Stimulated activated CD8-positive, alpha-beta memory T cell treated with anti-CD3 and anti-CD28 coated beads, Interleukin-4, amount 100 ng/mL, for 48 hours (primary cell): ENCODE measurements at regions not wholly inside any gene's neighbourhood (a gene's known extent, or its start where the extent isn't known, plus 50 kb on each side); places are given as distances from the start of the nearest gene placed in this dataset.

Experiments used
- DNase-seq: peaks from one replicate; pipeline ENCODE4 v3.0.0-alpha.2; 2020

DNA sequence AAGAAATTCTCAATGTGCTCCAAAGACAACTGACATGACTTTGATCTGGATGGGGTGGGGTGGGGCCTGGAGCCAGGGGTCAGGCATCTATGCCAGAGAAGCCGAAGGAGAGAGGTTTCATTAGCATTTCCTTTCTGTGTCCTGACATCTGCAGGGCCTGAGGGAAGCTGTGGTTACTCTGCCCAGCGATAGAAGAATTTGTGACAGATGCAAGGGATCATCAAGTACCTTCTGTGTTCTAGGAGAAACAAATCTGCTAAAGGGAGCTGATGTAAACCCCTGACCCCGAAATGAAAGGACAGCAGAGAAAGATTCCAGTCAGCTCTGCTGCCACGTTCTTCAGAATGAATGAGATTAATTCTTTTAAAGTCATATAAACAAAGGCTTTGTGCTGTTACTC lies 335.7 kb downstream of the PRELID2 start:
- no peak for DNase-seq

DNA sequence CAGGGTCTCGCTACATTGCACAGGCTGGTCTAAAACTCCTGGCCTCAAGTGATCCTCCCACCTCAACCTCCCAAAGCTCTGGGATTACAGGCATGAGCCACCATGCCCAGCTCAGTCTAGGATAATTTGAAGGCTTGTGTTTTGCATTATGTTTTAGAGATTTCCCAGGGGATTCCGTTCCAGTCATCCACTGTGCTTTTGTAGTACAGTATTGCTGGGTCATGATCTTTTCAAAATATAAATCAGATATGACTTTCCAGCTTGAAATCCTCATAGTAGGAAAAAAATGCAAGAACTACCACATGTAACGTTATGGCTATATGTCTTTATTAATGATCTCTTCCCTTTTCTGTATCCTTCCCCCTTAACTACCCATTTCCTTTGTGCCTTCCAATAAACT lies 338.1 kb downstream of the PRELID2 start:
- DNase-seq: no peak

DNA sequence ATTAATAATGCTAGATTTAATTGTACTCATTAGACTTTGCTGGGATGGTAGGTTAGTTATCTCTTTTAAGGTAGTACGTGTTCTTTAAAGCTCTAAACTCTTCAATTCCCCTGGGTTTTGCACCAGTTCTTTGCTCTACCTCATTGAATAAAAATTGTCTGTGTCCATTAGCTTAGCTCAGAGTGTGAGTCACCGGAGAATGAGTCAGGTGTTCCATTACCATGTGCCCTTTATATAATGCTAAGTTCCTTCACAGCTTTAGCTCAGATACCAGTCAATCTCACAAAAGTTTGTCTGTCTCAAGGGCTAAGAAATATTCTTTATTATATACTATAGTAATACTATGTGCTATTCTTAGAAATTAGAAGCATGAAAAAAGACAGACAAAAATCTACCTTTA lies 339.4 kb downstream of the PRELID2 start:
- no peak for DNase-seq

DNA sequence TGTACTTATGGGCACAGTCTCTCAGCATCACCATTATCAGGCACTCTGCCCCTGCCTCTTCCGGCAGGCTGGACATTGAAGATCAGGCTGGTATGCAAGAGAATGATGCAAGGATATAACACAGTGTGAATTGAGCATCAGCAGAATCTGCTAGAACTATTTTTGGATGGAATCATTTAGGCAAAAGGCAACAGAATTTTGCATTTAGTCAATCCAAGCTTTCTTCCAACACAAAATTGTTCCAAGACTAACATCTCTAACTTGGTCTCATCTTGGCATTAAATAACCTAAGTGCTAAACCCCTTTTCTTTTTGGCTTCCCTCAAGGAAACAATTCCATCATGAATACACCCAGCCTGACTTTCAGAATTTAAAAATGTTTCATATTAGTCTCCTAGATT lies 339.9 kb downstream of the PRELID2 start:
- DNase-seq: no peak

DNA sequence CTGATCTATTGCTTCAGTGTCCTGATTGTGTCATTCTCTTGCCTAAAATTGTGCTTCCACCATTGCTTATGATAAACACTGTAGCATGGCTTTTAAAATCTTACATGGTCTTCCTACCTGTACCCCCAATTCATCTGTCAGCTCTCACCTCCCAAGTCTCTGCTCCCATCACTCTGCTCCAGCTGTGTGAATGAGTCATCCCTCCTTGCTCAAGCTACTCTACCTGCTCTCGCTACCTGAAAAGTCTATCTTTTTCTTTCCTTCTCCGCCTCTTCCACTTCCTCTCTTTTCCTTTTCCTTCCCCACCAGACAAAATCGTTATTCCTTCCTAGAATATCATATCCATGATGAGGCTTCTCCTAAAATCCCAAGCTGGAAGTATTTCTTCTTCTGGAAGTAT lies 341.7 kb downstream of the PRELID2 start:
- DNase-seq: no peak

DNA sequence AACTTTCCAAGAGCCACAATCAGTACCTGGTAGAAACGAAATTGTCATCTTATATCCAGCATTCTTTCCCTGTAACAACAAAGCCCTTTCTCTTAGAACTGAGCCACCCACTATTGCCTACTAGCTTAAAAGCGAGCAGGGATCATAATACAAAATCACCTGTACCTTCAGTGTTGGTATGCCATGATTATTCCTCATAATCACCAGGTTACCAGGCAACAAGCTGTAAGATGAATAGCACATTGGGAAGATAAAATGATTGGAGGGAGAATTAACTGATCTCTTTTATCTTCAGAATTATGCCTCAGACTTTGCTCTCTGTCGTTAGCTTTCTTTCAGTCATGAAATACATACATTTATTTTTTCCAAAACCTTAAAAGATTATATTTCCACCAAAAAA lies 345.6 kb downstream of the PRELID2 start:
- no peak for DNase-seq

DNA sequence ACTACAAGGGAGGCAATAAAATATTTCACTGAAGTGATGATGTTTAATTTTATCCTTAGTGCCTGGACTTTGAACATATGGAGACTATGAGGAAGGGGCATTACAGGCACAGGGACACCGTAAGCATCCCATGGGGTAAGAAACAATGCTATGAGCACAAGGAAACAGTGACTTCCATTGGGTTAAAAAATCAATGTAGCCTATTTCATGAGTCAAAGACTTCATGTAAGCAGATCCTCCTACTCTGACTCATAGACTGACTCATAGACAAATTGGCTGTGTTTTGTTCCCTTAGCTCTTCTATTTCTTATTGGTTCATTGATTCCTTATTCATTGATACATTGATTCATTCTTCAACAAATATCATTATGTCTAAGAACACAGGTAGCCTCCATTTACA lies 351.0 kb downstream of the PRELID2 start:
- no peak for DNase-seq

DNA sequence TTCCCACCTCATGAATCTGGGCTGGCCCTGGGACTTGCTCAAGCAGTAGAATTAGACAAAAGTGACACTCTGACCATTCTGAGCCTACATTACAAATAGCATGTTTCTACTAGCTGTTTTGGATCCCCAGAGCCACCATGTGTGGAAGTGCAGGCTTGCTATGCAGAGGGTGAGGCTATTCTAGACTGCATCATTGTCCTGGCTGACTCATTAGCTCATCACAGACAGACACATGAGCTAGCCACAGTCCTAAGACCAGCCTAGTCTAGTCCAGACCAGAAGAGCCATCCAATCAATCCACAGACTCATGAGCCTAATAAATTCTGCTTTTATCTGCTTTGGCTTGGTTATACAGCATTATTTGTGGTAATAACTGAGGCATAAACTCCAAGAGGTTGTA lies 351.9 kb downstream of the PRELID2 start:
- no peak for DNase-seq

DNA sequence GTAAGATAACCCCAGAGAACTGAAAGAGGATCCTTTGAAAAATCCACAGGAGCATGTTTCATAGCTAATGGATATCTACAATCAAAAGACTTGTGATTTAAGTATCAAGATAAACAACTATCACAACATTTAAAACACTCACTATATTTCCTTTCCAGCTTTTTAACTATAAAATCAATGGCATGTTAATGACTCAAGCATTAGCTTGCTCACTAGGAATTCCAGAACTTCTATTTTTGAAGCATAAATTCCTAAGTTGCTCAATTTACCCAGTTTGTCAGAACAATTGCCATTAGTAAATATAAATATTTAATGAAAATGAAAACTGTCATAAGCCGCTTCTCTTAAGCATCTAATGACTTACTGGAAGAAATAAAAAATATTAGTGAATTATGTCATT lies 355.3 kb downstream of the PRELID2 start:
- no peak for DNase-seq

DNA sequence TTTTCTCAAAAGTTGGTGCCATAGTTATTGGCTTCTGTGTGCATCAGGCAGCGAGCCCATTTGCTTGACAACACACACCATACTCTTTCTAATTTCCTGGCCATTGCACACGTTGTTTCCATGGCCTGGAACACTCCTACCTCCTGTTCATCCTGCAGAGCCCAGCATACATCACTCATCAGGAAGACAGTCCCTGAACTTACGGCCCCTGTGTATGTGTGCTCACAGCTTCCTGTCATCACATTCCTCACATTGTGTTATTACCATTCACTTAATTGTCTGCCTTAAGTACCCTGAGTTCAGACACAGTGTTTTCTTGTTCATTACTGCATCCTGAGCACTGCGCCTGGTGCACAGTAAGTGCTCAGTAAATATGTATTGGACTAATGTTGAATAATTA lies 355.9 kb downstream of the PRELID2 start:
- no peak for DNase-seq

DNA sequence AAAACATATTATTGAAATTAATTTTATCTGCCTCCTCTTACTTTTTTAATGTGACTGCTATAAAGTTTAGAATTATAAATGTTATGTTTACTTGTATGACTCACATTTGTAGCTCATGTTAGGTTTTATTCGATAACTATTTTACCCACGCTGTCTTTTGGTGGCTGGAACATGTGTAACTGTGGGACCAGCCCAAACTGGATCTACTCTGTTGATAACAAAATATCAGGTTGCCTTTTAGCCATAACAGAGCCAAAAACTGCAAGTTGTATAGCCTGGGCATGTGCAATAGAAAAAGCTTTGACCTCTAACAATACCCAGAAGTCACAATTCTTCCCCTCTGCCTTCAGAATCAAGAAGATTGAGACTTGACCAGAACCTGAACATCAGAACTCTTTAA lies 356.5 kb downstream of the PRELID2 start:
- DNase-seq: no peak

DNA sequence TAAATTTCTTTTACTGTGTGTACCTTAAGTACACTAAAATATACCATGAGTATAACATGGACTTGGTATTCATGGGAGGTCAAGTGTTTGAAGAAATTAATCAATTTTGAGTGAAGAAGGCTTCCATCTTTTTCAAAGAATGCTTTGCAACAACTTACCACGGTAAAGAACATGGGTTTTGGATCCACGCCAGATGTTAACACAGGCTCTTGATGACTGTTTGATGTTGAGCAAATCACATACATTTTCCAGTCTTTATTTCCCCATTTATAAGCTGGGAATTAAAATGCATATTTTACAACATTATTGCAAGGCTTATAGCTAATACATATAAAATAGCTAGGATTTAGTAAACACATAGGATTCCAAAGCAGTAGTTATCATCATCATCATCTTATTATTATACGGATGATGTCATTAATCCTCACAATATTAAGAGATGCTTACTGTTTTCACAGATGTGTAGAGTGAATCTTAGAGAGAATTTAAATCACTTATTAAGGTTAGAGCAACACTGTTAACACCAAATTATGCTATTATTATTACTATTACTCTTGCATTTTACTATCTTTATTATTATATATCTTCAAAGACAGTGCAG lies 362.0 kb downstream of the PRELID2 start:
- DNase-seq: no peak

DNA sequence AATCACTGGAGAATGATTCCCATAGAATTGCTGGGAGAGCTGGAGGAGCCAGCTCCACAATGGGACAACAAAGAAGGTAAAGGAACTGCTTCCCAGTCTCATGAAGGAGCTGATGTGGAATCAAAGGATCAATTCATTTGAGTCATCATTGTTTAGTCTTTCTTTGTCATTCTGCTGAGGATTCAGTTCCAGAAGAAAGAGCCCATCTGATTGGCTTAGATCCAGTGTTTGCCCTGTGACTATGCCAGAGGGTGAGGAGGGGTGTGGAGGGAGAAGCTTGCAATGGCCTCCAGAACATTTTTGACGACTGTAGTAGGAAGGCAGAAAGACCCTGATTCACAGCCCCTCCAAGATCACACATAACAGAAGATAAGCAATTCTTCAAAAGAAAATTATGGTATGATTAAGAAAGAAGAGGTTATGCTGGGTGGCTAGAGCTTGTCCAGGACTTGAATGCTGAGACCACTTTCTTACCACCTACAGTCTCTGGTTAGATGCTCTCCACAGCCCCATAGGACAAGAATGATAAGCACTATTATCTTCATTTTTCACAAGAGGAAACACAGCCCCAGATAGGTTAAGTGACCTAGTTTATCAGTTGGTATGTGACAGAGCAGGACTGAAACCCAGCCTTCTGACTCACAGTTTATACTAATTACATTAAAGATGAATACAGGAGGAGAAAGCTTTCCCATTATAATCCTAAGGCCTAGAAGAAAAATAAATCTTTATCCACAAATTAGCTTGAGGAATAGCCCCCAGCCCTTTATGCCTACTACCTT lies 363.1 kb downstream of the PRELID2 start:
- DNase-seq: no peak

DNA sequence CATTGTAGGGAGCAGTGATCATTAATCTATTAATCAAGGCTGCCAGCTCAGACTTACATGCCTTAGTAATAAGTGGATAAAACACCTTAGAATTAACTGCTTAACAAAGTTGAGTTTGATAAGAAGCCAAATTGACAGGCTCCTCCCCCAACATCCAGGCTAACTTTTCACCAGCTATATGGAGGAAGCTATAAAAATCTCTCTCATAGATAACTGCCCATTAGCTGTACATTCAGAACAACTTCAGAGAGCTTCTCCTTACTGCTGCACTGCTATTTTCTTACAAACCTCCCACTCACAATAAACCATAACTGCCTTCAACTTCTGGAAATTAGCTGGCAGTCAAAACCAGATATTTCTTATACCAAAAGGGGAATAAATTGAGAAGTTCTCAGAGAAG lies 364.1 kb downstream of the PRELID2 start:
- DNase-seq: no peak

DNA sequence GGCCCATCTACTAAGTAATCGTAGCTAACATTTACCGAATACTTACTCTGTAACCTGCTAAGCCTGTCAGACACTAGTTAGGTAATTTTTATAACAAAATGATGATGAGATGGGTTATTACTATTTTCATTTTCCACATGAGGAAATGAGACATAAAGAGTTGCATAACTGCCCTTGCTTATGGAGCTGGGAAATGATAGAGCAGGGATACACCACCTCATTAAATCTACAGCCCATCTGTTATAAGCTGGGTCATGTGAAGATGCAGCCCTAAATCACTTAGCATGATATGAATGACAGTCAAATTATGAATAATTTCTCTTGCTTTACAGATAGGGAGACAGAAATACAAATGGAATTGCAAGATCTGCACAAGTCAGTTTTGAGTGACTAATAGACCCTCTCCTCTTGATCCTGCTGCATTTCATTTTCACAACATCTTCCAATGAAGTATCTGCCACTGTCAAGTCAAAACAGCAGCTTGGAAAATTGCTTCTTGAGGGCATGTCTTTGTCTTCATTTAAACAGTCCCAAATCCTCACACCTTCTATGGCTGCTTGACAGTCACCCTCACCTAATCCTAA lies 364.7 kb downstream of the PRELID2 start:
- DNase-seq: no peak

DNA sequence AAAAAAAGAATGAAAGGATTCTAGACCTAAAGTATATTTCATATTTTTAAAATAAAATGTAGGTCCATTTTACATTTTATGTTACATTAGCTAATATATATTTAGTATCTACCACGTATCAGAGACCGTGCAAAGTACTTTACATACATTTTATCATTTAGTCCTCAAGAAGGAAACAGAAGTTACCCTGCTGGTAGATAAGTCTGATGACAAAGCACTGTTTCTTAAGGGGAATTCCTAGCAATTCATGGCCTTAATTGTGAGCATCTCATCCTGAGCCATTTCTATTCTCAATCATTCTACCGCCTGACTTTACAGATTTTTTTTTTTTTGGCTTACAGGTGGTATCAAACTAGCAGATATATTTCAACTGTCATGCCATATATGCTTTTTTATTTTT lies 367.7 kb downstream of the PRELID2 start:
- DNase-seq: no peak

DNA sequence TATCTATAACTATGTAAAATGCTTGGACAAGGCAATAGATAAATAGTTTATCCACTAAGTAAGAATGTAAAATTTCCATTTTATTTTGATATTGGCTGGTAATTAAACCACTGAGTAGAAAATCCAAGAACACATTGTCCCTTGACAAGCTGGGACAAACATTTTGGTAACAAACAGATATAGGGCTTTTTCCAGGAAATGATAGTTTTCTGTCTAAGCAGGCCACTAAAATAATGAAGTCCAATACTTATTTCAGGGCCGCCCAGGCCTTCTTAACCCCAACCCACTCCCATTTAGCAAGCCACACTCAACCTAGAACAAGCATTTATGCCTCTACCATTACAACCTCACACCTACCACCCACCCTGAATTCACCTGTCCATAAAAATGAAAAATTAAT lies 368.6 kb downstream of the PRELID2 start:
- DNase-seq: no peak

DNA sequence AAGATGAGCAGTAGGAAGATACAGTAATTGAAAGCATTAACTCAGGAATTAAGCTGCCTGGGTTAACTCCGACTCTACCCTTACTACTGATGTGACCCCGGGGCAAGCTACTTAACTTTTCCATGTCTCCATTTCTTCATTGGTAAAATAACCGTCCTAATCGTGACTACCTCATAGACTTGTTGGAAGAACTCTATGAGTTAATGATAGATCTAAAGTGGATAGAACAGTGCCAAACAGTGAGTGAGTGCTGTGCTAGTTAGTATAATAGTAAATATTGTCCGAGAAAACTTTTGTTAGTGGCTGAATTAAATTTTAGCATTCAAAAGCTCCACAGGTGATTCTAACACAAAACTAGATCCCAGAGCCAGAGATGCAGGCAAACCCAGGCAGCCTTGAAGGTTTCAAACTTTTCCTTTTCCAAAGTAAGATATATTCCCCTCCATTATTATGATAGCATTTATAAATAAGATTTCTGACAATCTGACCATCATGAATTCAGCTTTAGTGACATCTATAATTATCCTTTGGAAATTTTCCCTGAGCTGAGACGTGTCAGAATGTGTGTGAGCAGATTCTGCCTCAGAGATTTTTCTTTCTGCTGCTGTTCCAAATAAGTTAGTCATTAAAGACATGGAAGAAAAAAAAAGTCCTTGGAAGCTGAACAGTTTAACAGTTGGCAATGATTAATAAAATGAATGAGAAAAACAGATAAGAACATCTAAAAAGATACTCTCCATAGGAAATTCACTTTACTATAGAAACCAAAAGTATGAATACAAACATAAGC lies 369.5 kb downstream of the PRELID2 start:
- DNase-seq: no peak

DNA sequence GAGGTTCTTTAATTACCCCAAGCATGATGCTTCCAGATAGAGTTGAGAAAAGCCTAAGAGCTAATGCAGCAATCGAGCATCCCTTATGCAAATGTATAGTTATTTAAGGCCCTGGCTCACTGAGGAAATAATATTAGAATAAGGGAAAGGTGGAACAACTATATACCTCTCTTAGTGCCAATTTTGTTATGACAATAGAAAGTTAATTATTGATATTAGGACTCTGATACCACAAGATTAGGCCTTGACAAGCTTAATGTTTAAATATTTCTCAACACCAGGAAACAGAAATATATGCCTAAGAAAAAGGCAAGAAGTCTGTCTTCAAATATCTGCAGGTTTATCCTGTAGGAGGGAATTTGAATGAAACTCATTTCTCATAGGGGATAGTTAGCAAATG lies 371.0 kb downstream of the PRELID2 start:
- DNase-seq: no peak

DNA sequence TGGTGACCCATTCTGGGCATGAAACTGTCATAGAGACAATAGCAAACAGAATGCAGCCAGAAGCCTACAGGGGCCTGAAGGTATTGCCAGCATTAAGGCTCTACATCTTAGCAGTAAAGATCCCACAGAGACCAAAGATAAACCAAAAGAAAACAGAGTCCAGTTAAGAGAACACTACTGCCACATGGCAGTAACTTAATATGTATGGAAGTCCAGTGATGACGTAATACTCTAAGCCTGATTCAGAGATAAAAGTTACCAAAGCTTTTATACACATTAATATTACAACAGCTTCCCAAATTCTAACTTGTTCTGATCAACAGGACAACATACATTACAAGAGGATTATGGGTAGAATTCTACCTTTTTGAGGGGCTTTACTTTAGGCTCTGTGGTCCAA lies 371.5 kb downstream of the PRELID2 start:
- DNase-seq: no peak

DNA sequence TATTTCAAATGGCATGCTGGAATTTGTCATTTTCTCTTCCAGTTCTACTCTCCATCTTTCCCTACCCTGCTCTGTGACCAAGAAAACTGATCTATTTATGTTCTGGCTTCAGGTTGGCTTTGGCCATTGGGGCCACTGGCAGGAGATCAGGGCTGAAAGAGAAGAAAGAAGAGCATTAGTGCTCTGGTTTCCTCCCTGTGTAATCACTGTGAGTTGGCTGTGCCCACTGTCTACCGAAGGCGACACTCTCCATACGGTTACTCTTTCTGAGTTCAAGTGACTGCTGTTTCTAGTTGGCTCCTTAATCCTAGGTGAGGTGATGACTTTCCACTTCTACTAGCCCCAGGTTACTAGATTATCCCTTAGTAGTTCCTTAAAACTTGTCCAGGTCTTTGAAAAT lies 372.6 kb downstream of the PRELID2 start:
- no peak for DNase-seq

DNA sequence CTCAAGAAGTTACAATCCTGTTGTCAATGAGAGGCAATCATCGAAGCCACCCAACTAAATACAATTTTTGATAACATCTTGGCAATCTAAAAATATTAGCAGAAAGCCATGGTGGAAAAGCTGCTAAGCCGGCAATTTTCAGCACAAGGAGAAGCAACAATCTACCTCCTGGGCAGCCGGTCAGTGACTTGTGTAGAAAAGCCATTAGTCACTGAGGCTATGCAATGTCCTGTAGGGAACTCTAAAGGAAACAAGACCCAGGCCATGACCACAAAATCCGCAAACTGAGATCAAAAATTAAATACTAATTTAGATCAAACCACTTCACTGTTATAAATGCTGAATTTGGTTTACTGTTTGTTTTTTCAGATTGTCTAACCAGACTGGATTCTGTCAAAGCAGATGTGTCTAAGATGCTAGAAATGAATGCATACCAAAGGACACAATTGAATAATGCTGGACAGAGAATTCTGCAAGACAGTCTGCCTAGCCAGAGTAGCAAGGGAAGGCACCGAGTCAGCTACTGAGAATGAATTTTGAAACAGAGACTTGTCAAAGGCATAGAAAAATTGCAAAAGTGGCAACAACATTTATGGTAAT lies 384.8 kb downstream of the PRELID2 start:
- DNase-seq: no peak

DNA sequence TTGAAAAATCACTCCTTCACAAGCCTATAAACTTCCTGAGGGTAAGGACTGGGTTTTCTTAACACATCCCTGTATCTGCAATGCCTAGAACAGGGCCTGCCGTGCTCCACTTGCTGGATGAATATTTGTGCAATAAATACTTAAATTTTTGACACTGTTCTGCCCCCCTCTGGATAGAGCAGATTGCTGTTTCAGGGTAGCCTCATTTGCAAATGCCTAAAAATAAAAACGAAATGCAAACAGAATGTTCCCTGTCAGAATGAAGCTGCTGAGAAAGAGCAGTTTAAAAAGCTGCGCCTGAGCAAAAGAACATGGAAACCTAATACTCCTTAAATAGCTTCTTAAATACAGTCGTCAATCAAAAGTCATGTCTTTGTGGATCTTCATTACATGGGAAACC lies 385.3 kb downstream of the PRELID2 start:
- DNase-seq: no peak
